ENCODE measurements at regions not wholly inside any gene's neighbourhood (a gene's known extent, or its start where the extent isn't known, plus 50 kb on each side); places are given as distances from the start of the nearest gene placed in this dataset.

DNA sequence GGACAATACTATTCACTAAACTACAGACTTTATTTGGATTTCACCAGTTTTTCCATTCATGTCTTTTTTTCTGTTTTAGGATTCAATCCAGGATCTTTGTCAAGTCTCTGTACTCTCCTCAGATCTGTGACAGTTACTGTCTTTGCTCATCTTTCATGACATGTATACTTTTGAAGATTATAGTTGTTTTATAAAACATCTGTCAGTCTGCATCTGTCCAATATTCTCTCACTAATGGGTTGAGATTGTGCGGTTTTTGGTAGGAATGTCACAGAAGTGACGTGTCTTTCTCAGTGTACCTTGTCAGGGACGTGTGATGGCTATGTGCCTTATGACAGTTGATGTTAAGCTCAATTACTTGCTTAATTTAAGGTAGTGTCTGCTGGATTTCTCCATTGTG lies 124.9 kb upstream of the TPK1 start:
- TF ChIP-seq CTCF (IDR thresholded peaks at IDR 0.05 in 8 of 11, conservative IDR thresholded peaks at IDR 0.05 in 3 of 11), result no peak
- no peak for TF ChIP-seq POLR2A (IDR thresholded peaks at IDR 0.05)
